ENCODE measurements at regions not wholly inside any gene's neighbourhood (a gene's known extent, or its start where the extent isn't known, plus 50 kb on each side); places are given as distances from the start of the nearest gene placed in this dataset.
"Not testable (repeated sequence)": the region's sequence is repeated elsewhere in the genome, so short reads cannot be mapped to it uniquely, and the experiment has no call there.

- no peak for DNase-seq (ENCODE audit: low read depth)
Measured at GRCh38 chr1:181259026-181259745, 170.7 kb downstream of the IER5 start.

DNA sequence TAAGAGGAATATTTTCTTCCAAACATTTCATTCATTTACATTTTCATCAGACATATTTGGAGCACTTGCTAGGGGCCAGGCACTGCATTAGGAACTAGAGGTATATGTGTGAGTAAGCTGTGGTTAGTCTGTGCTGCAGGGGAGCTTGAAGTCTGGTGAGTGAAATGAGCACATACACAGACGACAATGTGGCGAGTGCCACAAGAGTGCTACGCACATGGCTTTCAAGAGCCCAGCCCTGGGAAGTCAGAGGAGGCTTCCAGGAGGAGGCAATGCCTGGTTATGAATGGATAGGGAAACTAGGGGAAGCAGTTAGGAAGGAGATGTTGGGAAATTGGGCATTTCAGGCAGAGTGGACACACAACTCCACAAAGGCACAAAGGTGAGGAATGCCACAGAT, 171.8 kb downstream of the IER5 start:
- DNase-seq (ENCODE audit: low read depth) = no peak

DNA sequence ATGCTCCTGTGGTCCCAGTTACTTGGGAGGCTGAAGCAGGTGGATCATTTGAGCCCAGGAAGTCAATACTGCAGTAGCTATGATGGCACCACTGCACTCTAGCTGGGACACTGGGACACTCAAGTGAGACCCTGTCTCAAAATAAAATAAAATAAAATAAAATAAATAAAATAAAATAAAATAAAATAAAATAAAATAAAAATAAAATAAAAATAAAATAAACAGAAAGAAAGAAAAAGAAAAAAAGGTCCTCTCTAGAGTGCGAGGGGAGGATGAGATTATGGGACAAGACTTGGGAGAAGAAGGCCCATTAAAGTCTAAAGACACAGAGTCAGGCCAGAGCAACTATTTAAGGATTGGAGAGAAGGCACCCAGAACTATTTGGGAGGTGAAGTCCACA, 172.5 kb downstream of the IER5 start:
- DNase-seq (ENCODE audit: low read depth) = no peak

GRCh38 chr1:181262069-181262468, 173.6 kb downstream of the IER5 start:
- DNase-seq (ENCODE audit: low read depth) = no peak

GRCh38 chr1:181263444-181263843, 174.9 kb downstream of the IER5 start:
- no peak for DNase-seq (ENCODE audit: low read depth)

GRCh38 chr1:181264821-181265220, 176.3 kb downstream of the IER5 start:
- DNase-seq (ENCODE audit: low read depth) = no peak

DNA sequence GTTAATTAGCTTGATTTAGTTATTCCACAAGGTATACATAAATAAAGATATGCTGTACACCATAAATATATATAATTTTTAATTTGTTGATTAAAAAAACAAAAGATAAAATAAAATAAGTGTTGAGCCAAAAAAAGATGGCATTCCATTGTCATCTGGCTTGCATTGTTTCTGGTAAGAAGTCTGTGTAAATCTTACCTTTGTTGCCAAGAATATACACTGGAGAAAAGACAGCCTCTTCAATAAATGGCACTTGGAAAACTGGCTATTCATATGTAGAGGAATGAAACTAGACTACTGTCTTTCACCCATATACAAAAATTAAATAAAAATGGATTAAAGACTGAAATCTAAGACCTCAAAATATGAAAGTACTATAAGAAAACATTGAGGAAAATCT, 196.5 kb downstream of the IER5 start:
- DNase-seq (ENCODE audit: low read depth) = no peak

GRCh38 chr1:181295217-181295616, 188.1 kb upstream of the CACNA1E start:
- DNase-seq (ENCODE audit: low read depth) = no peak

DNA sequence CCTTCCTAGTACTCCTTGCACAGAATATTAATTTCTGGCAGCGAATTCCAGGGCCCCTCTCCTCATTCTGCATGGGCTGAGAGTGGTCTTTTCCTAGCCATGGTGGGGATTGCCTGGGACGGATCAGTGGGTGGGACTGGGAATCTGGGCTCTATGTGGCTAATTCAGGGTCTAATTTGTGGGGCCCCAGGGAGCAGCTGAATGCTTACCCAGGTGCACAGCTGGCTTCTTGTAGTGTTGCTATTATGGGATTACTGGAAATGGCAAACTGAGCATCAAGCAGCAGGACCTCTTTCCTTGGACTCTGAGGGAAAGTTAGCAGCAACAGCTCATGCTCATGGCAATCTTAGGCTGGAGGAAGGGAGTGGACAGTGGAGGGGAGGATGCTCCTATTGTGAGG, 187.1 kb upstream of the CACNA1E start:
- DNase-seq (ENCODE audit: low read depth) = no peak

- no peak for DNase-seq (ENCODE audit: low read depth)
Measured at GRCh38 chr1:181308098-181308497, 175.2 kb upstream of the CACNA1E start.

GRCh38 chr1:181310560-181310959, 172.8 kb upstream of the CACNA1E start:
- no peak for DNase-seq (ENCODE audit: low read depth)

GRCh38 chr1:181312946-181313345, 170.4 kb upstream of the CACNA1E start:
- DNase-seq (ENCODE audit: low read depth) = no peak

DNA sequence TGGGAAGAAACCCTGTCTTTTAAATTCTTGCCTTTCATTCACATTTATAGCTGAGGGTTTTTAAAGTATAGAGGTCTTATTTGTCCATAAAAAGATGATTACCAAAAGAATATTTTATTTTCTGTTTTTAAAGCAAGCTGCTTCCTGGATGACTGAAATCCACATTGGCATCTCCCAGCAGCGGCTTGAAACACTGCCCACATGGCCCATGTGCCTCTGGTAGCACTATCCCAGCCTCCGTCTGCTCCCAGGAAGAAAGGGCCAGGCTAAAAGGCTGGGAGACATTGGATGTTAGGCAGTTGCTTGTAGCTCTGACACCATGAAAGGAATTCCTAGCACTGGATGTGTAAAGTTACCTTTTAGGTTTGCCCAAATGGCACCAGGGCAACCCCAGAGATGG, 169.9 kb upstream of the CACNA1E start:
- DNase-seq (ENCODE audit: low read depth) = no peak

DNA sequence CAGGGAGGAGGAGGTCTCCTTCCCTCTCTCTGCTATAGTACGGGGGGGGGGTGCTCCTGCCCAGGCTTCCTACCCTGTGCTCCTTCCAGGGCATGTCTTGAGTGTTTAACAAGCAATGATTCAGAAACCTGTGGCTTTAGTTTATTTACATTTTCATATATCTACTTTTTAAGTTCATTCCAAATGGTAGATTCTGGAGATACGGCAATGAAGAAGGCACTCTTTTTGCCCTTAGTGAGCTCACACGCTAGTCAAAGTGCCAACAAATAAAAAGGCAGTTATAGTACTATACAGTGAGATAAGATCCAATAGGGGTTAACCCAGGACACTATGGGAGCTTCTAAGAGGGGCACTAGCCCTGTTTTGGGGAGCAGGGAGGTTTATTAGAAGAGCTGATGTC, 169.3 kb upstream of the CACNA1E start:
- DNase-seq (ENCODE audit: low read depth) = no peak

DNA sequence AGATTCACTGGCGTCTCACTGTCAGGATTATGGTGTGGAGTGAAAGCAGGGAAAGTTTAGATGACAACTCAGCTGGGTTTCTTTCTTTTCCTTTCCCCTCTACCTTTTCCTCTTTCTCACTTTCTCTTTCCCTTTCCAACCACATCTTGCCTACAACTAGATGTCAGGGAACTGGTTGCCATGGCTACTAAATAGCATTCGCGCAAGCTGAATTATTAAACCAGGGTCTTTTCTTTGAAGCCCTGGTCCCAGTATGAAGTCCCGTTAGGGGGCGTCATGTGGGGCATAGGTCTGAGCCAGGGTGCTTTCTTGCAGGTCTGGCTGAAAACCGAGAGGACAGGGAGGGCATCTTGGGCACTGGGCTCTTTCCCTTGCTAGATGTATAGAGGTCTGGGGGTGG, 168.4 kb upstream of the CACNA1E start:
- DNase-seq (ENCODE audit: low read depth) = no peak

DNA sequence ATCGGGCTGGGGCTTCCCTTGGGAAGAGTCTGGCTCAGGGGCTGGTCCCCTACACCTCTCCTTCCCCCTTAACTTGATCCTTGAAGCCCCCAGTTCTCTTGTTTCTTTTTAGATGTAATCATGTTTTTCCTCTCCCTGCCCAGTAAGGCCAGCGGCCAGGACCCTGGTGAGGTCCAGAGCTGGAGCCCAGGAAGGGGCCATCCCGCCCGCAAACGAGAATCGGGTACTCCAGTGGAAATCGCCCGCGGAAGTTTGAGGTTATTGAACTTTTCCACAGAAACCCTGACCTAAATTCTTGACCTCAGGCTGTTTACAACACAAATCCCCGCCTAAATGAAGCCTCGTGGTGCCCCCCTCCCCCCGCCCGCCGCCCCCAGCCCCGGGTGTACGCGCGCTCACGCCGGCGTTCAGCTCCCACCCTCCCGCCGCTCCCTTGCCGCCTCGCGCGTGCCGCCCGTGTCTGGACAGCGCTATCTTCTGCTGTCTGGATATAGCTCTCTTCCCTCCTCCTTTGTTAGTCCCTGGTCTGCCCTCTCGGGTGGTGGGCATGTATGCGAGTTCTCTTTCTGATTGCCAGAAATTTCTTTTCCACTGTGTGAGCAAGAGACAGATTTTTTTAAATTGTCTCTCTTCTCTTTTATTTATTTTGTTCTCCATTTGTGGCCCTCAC, 165.9 kb upstream of the CACNA1E start:
- DNase-seq (ENCODE audit: low read depth) = no peak

DNA sequence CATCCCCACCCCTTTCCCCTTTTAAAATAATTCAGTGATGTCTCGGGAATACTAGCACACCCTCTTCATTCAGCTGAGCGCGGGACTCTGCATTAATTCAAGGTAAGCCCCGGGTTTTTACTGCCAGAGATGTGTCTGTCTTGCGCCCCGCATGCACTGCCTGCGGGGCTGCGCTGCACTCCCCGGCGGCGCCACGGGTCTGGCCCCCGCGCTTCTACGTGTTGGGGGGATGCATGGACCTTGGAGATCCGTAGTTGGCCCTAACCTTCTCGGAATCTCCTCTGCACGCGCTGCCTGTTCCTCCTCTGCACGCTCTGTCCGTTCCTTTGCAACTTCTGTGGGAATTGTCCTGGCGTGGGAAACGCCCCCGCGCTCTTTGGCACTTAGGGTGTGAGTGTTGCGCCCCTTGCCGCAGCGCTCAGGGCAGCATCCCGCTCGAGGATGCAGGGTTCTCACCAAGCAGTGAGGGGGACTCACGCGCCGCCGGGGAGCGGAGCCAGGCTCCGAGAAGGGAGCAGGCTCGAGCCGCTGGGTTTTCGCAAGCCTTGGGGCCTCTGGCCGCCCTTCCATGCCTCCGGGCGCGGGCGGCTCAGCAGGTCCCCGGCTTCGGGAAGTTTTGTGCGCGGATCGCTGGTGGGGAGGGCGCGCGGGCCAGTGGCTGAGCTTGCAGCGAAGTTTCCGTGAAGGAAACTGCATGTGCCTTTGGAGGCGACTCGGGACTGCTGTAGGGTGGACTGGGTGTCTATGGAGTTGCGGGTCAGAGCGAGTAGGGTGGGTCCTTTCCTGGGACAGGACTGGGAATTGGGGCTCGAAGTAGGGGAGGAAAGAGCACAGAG, 165.1 kb upstream of the CACNA1E start:
- DNase-seq (ENCODE audit: low read depth) = no peak

DNA sequence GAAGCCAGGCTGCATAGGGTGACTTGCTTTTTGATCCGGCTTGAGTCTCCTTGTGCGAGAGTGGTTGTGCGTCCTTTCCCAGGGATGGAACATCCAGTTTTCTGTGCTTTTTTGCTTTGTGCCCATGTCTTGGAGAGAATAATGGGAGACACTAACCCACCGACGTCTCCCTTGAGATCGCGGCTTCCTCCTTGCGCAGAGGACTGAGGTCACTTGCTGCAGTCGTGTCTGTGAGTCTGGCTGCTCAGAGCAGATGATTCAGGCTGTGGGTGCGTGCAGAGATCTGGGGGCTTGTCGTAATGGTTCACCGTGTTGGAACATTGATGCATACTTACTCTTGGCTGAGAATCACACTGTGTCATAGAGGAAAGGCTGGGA, 164.5 kb upstream of the CACNA1E start:
- no peak for DNase-seq (ENCODE audit: low read depth)

DNA sequence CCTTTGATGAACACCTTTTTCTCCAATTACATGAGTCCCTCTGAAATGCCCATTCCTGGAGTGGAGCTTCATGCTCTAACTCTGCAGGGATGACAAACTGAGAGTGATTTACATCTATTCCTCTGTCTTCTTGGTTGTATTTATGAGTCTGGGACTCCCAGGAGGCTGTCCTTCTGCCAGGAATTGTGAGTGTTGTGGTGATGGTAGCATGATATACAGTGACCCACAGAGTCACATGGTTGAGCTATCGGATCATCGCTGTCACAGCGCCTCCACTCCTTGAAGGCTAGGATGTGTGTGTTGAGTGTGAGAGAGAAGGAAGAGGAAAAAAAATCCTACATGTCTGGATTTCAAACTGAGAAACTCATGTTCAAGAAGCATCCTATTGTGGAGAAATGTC, 163.4 kb upstream of the CACNA1E start:
- DNase-seq (ENCODE audit: low read depth) = no peak

DNA sequence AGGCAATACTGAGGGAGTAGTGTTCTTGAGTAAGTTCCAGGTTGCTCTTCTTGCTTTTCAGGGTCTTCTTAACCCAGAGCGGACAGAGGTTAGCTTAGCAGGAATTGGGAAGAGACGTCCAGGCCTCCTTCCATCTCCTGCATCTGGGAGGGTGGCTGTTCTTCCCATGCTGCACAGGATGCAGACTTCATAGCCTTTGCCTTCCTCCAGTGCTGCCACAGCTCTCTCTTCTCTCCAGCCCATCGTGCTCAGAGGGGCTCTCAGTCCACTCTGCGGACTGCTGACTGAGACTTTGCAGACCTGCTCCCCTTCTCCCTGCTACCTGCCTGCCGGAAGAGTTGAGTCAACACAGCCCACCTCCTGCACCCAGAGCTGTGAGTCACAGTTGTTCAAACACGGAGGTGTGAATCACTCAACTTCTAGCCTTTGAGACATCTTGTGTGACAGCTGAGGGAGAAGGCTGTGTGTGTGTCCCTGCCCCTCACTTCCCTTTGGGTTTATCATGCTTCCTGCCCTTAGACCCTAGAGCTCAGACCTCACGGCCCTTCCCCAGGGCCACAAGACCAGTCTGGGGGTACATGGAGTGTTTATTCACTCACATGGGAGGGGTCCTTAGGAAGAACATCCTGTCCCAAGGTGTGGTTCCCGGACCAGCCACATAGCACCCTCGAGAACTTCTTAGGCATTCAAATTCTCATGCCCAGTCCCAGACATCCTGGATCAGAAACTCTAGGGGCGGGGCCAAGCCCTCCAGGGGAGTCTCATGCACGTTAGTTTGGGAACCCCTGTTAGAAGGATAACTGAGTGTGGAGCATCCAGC, 158.3 kb upstream of the CACNA1E start:
- DNase-seq (ENCODE audit: low read depth) = peak; percentile 47

DNA sequence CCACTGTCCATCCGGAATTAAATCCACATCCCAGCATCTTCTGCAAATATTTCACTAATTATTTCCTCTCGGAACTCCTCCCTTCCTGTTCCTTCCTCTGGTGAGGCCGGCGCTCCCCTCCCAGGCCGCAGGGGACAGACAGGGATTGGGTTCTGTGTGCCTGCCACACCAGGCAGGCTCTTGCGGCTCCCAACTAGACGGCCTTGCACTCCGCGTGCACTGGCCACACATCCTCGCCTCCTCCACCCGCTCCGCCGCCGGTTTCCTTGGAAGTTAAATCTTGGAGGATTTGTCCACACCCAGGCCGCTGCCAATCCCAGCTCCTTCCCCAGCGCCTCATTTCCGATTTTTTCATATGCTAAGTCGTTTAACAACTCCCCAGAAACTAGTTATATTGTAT, 157.6 kb upstream of the CACNA1E start:
- not testable (repeated sequence) for DNase-seq (ENCODE audit: low read depth)

DNA sequence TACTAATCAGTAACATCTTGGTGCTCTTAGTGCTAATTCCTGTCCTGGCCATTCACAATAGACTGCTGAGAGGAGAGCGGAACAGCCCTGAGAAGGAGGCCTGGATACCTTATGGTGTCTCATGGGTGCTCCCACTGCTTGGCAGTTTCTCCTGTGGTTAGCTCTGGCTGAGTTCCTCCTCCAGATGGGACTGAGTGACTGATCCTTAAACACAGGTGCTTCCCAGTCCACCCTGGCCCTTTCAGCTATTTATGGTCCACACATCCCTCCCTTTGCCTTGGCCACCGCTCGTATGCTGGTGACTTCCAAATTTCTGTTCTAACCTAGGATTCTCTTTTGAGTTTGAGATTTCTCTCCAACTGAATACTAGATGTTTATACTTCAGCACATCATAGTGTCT, 157.0 kb upstream of the CACNA1E start:
- DNase-seq (ENCODE audit: low read depth) = no peak
